Activated CD4-positive, alpha-beta T cell treated with anti-CD3 and anti-CD28 coated beads for 48 hours (primary cell): ENCODE measurements at regions not wholly inside any gene's neighbourhood (a gene's known extent, or its start where the extent isn't known, plus 50 kb on each side); places are given as distances from the start of the nearest gene placed in this dataset.
A peak's percentile ranks its signal among the peaks of the same experiment; 100 is the strongest.
"Not testable (repeated sequence)": the region's sequence is repeated elsewhere in the genome, so short reads cannot be mapped to it uniquely, and the experiment has no call there.

ENCODE experiments used
- DNase-seq: peaks from one replicate; pipeline ENCODE4 v3.0.0-alpha.2; 2020

GRCh38 chr2:184993746-184994145 lies 395.4 kb downstream of the ZNF804A start:
- no peak for DNase-seq

- DNase-seq = no peak
Observed at GRCh38 chr2:185006481-185006880, 408.2 kb downstream of the ZNF804A start.

GRCh38 chr2:185012643-185013042 lies 414.3 kb downstream of the ZNF804A start:
- peak; percentile 2 for DNase-seq

- no peak for DNase-seq
Observed at GRCh38 chr2:185014076-185014475, 415.7 kb downstream of the ZNF804A start.

- DNase-seq = not testable (repeated sequence)
Observed at GRCh38 chr2:185025891-185026290, 427.6 kb downstream of the ZNF804A start.

- no peak for DNase-seq
Observed at GRCh38 chr2:185035906-185036305, 437.6 kb downstream of the ZNF804A start.

GRCh38 chr2:185044323-185044874 lies 446.1 kb downstream of the ZNF804A start:
- no peak for DNase-seq

- no peak for DNase-seq
Observed at GRCh38 chr2:185050804-185051203, 452.5 kb downstream of the ZNF804A start.

- DNase-seq = no peak
Observed at GRCh38 chr2:185063761-185064160, 465.4 kb downstream of the ZNF804A start.

- no peak for DNase-seq
Observed at GRCh38 chr2:185066128-185066527, 467.8 kb downstream of the ZNF804A start.

- no peak for DNase-seq
Observed at GRCh38 chr2:185069107-185069506, 470.8 kb downstream of the ZNF804A start.

- no peak for DNase-seq
Observed at GRCh38 chr2:185074156-185074555, 475.8 kb downstream of the ZNF804A start.

- DNase-seq = no peak
Observed at GRCh38 chr2:185082749-185083148, 484.4 kb downstream of the ZNF804A start.

GRCh38 chr2:185108588-185108987 lies 510.3 kb downstream of the ZNF804A start:
- no peak for DNase-seq

- no peak for DNase-seq
Observed at GRCh38 chr2:185127412-185127811, 529.1 kb downstream of the ZNF804A start.

- DNase-seq = no peak
Observed at GRCh38 chr2:185128346-185128745, 530.0 kb downstream of the ZNF804A start.

- no peak for DNase-seq
Observed at GRCh38 chr2:185128996-185129395, 530.7 kb downstream of the ZNF804A start.

GRCh38 chr2:185130685-185131084 lies 532.4 kb downstream of the ZNF804A start:
- no peak for DNase-seq

- DNase-seq = no peak
Observed at GRCh38 chr2:185132501-185133041, 534.2 kb downstream of the ZNF804A start.

GRCh38 chr2:185137700-185138099 lies 539.4 kb downstream of the ZNF804A start:
- DNase-seq = no peak

- DNase-seq = no peak
Observed at GRCh38 chr2:185142677-185143076, 544.3 kb downstream of the ZNF804A start.

GRCh38 chr2:185144159-185144919 lies 546.0 kb downstream of the ZNF804A start:
- no peak for DNase-seq

GRCh38 chr2:185145316-185146121 lies 547.2 kb downstream of the ZNF804A start:
- no peak for DNase-seq

- no peak for DNase-seq
Observed at GRCh38 chr2:185147361-185147760, 549.0 kb downstream of the ZNF804A start.
